NCI-H128 (cell line): ENCODE measurements at regions not wholly inside any gene's neighbourhood (a gene's known extent, or its start where the extent isn't known, plus 50 kb on each side); places are given as distances from the start of the nearest gene placed in this dataset.

ENCODE experiments used
- DNase-seq: peaks from one replicate; lab custom pipeline; 2025; ENCODE audit not compliant: unreplicated experiment; lab: John Stamatoyannopoulos, UW

DNA sequence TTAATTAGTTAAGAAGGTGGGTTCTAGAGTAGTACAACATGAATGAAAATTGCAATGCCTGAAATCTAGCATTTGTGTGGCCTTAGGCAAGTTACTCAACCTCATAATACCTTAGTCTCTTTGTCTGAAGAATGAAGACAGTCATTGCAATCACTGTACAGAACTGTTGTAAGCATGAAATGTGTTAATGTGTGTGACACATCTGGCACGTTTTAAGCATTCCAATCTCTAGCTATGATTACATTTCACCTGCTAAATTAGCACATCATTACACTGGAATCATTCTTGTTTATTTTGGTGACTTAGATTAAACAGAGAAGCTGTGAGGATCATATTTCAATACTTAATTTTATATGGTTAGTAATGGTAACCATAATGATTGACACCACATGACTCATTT is 629.7 kb upstream of the KIF2B start:
- no peak for DNase-seq

DNA sequence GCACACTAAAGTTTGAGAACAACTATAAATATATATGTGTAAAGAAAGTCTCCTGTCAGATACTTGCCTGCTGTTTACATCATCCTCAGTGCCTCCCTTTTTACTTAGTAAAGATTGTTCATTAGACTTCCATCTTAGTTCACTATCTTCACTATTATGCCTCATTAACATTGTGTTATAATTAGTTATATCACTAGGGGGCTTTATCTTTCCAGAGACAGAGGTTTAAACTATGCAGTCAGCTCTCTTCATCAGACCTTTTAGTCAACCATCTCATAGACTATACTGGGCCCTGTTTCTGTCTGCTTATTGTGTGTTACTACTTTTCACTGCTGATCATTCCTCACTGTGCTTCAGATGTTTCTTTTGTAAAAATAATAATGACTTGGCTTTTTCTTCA is 630.8 kb upstream of the KIF2B start:
- DNase-seq: no peak

DNA sequence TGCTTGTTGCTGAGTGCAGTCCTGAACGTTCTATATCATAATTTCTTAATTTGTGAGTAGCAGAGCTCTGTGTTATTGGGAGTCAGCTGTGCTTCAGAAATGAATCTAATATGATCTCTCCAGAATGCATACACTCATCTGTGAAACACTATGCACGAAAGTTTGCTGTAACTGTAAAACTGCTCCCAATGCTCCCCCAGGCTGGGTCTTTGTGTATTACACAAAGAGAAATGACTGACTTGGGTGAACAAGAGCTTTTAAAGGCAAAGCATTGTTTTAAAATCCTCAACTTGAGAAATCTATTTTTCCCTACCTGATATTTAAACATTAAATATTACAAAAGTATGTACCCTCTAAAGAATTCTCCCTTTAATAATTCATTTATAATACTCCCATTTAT is 636.7 kb upstream of the KIF2B start:
- no peak for DNase-seq

DNA sequence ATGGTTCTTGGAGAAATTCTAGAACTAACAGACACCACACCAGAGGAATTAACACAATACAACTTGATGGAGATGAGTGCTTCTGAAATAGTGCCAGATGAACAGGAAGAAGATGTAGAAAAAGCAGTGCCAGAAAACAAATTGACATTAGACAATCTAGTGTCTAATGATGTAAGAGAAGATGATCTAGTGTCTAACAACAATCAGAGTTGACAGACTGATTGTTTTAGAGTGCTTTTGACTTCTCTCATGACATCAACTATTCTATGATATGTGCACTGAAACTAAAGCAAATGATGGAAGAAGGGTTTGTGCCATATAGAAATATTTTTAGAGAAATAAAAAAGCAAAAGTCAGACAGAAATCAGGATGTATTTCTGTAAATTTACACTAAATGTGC is 646.1 kb upstream of the KIF2B start:
- no peak for DNase-seq

DNA sequence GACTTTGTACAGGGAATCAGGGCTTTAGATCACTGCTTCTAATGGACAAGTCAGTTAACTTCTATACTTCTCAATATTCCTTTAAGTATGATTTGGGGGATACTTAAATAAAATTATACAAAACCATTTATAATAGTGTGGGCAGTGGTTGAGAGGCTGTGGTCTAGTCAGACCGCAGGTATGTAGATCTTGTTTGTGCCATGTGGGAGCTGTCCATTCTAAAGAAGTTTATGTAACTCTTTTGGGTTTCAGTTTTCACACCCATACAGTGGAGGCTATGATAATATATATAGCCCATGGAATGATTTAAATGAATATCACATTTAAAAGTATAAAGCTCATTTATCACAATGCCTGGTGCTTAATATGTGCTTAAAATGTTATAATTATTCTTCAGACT is 654.3 kb upstream of the KIF2B start:
- DNase-seq: no peak

DNA sequence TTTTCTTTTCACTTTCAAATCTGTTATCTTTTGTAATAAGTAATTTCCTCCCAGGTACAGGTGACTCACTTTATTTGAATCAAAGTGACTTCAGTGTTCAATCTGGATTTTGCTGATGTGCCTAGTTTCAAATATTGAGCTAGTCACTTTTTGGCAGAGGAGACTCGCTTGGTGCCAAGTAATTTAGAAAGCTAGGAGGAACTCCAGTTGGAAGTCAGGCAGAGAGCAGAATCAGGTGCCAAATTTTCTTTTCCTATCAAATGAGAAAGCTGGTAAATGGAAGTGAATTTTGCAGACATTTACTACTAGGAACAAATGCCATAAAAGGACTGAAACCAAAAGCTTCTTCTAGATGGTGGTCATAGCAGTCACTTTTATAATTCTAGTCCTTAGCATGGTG is 656.0 kb upstream of the KIF2B start:
- no peak for DNase-seq

DNA sequence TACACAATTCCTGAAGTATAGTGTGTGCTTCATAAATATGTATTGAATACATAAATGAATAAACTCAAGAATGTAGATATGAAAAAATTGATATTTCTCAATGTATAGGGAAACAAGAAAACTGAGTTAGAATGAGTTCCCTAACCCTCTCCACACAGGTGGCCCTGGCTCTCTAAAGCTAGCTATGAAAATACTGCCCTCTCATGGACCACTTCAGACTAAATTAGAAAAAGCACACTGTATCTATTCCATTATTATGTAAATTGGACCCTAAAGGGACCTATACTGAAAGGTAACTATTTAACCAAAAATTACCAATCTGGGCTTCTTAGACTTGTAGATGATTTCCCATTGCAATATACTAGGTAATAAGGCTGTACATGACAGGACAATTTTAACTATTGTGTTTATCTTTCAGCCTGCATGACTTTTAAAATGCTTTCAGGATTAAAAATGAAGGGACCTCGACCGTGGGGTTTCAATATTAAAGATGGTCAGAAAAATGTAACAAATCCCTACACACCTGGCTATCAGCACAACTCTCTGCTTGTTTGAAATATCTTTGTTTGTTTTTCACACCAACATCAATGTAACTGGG is 672.5 kb upstream of the KIF2B start:
- no peak for DNase-seq

DNA sequence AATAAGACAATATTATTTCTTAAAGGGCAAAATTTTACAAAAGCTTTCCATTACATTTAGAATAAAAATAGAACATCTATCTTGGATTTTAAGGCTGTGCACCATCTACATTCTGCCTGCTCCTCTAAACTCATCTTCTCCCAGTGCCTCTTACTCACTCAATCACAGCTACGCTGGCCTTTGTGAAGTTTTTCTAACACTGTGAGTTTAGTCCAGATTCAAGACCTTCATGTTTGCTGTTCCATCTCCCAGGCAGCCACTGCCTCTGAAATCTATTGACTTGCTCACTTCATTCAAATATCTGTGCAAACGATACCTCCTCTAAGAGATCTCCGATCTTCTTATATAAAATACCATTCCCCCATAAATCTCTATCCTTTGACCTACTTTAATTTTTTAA is 673.4 kb upstream of the KIF2B start:
- no peak for DNase-seq

DNA sequence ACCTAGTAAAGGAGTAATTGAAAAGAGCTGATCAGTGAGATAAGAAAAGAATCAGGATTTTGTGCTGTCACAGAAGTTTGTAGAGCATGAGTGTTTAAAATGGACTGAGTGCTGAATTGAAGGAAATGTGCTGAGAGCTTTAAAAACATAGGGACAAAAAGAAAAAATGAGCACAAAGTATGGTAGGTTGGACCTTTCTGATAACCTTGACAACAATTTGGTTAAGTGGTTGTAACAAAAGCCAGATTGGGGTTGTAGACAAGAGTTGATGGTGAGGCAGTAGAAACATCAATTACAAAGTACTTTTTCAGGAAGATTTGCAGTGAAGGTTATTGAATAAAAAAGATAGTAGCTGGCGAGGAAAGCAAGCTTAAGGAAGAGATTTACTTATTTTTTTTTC is 674.7 kb upstream of the KIF2B start:
- no peak for DNase-seq

DNA sequence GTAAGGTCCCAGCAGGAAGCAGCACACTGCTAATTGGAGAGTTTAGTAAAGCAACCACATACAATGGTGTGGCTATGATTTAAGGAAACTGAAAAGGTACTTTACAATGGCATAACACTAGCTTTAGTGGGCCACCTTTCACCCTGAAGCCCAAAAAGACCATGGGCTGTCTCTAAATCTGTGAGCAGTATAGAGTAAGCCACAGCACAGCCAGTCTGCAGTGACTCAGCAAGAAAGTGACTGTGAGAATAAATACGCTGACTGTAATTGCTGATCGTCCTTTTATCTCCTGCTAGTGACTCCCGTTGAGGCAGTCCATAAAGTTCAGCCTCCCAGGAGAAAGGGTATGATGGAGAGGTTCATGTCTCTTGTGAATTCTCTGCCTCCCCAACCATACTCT is 679.8 kb upstream of the KIF2B start:
- no peak for DNase-seq

DNA sequence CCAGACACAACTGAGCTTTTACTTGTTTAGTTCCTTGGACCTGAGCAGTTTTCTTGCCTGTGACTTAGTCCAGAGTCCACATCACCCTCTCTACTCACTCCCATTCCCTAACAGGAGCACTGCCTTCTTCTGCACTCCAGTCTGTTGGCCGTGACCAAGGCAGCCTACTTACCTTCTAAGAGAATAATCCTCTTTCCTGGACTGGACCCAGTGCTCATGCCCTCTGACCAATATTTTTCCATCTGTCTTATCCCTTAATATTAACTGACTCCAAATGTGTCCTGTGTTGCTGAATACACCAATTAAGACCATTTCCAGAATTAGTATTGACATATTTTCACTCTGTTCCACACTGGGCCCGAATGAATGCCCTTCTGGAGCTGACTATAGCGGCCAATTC is 681.0 kb upstream of the KIF2B start:
- no peak for DNase-seq

DNA sequence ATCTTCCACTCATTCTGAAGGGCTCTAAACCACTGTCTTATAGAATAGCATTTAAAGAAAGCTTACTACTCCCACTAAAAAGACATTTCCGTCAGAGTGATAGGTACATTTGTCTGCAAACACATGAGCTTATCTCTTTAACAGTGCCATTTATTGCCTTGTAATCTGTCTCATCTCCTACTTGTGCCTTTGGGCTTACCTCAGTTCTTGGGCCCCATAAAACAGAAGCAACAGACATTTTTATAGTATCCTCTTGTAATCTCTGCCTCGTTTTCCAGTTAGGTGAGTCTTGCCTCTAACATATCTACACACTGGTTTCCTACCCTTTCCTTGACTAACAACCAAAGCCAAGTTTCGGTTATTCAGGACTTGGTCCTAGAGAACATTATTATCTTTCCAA is 681.4 kb upstream of the KIF2B start:
- DNase-seq: no peak

DNA sequence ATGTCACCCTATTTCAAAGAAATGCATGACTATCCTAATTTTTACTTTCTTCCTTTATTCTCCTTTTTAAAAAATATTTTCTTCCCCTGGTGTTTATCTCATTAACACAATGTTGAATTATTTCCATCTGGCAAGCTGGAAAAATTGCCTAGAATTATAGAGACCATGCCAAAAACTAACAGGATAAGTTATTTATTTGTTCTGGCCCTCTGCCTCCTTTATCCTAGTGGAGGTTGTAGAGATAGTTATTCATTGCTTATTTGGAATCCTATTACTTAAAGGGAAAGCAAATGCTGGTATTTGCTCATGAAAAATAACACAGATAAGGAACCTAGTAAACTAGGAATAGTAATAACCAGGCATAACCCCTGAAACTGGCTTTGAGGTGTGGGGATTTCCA is 684.9 kb upstream of the KIF2B start:
- DNase-seq: no peak

DNA sequence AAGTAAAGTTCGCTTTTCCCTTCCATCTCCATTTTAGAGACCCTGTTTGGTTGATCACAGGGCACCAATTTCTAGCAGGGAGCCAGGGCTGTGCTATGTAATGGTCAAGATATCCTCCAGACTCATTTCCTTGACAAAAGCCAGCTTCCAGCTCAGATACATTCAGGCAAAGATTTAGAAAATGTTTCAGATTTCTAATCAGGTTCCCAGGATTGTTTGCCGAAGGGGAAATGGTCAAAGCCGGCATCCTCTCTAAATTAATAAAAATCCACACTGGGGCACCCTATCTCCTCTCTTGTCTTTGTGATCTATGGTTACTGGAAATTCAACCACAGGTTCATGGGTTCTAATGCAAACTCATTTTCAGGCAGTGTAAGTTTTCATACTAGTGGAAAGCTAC is 686.8 kb upstream of the KIF2B start:
- DNase-seq: no peak

DNA sequence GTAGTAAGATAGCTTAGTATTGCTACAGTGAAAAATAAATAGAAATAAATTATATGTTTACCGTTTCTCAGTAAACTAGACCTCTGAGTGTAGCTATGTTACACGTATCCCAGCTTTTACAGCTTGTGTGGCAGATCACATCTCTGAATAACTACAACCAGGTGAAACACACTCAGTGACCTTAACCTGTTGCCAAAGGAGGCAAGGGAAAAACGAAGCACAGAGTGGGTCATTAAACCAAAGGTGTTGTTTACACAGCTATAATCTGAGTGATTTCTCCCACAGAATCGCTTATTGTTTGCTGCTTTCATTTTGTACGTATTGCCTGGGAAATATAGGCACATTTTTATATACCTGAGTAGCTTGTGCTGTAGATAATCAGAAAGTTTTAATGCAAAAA is 688.2 kb upstream of the KIF2B start:
- DNase-seq: no peak

DNA sequence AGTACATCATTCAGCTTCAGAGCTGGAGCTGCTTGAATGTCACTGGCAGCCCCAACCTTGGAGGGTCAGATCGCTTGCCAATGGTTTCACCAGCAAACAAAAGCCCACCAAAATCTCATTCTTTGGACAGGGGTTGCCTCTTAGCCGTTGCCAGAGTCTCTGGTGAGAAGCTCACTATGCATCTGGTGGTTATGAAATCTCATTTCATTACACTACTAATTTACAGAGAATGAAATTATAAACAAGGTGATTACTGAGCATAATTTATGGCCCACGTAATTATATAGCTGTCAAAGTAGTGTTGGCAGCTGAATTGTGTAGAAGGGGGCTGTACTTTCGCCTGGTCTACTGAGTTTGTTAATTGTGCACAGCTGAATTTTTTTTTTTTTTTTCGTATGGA is 688.9 kb upstream of the KIF2B start:
- DNase-seq: no peak

DNA sequence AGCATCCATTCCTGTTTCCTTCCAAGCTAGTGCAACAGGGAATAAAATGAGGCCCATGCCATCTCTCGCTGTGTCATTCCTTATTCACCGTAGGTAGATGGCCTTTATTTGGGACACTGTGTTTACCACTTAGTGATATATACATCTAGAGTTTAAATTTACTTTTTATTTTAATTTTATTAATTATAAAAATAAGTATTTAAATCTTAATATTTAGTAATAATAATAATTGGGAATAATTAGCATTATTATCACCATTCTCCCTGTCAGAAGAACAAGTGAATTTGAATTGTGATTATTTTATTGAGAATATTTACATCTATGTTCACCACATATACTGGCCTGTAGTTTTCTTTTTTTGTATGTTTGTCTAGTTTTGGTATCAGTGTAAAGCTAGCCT is 692.9 kb upstream of the KIF2B start:
- DNase-seq: no peak

DNA sequence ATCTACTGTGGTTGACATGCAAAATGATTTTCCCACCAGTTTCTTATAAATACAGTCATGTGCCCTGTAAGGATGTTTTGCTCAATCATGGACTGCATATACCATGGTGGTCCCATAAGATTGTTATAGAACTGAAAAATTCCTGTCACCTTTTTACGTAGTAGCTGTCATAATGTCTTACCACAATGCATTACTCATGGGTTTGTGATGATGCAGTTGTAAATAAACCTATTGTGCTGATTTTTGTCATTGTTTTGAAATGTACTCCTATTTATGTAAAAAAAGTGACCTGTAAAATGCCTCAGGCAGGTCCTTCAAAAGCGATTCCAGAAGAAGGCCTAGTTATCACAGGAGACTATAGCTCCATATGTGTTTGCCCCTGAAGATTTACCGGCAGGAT is 695.4 kb upstream of the KIF2B start:
- no peak for DNase-seq

DNA sequence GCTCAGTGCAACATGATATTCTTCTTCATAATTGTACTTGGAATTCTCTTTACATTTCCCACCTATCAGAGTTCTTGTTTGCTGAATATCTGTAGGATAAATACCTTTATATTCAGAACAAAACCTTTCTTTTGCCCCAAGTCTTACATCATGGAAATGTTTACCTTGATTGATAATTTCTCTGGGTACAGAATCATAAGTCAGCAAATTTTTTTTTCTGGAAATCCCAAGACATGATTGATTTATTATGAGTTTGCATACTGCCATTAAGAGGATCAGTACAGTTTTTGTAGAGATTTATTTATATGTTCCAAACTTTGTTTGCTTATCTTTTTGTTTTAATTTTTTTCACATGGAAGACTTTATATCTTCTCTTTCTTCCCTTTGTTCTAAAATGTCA is 699.8 kb upstream of the KIF2B start:
- no peak for DNase-seq

DNA sequence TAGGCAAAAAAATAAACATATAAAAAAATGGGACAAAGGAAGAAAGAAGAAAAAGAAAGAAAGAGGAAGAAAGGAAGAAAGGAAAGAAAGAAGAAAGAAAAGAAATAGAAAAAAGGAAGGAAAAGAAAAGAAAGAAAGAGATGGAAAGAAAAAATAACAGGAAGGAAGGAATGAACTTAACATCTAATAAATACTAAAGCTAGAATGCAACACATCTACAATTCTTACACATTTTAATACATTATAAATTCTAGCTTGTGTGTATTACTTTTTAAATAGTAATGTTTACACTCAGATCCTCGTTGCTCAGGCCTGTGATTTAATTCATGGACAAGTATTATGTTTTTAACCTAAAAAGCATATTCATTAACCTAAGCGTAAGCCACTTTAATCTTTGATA is 703.0 kb upstream of the KIF2B start:
- no peak for DNase-seq

DNA sequence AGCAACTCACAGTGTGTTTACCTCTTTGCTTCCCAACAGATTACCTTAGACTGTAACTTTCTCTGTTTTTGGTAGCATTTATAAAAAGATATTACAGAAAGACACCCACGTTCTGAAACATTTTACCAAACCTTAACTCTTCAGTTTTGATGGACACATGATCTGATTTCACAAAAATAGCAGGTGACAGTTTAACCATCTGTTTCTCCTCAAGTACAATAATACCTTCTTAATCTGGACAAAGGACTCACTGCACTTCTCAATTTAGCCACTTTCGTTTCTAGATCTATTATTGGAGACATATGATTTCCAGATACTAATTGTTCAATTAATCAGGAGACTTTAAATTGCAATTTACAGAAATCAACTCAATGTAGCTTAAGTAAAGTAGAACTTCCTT is 703.8 kb upstream of the KIF2B start:
- no peak for DNase-seq

DNA sequence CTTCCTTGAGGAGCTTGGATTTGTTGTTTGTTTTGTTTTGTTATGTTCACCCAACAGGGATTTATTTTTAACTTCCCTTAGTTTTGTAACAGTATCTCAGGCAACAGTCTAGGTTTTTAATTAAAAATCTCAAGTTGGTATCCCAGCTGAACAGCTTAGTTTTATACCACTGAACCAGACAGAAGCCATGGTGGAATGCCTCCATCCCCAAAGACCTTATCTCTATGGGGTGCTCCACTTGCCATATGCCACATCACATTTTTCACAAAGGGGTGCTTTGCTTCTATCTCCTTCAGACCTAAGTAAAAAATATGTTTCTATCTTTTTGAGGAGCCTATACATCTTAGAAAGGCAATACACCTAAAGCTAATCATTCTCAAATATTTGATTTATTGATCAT is 715.8 kb upstream of the KIF2B start:
- DNase-seq: no peak

DNA sequence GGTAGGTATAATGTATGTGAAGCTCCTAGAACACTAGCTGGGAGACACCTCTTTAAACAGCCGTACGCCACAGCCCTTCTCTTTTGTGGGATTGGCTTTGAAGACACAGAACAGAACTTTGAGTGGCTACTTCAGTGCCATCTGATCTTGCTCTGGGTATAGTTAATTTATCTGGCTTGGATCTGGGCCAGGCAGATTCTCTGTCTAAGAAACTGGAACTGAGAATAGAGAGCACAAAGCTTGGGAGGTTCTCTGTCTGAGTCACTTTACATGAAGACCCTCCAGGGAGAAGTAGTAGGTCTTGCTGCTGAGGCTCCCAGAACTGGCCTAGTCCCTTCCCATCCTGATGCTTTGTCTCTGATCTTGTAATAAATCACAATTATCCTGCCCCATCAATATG is 721.0 kb upstream of the KIF2B start:
- no peak for DNase-seq

DNA sequence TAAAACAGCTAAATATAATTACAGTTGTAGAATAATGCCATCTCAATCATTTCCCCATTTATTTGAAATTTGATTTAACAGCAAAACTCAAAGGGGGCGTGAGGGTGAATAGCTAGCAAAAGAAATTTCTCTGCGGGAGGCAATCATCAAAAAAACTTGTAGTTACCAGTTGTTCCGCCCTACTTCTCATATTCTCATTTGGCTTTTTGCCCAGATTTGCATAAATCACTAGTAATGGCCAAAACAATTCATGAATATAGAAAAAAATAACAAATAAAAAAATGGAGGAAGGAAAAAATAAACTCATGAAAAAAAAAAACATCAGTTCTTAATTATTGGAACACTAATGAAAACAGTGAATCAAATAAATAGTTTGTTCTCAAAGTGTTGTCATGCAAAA is 722.6 kb upstream of the KIF2B start:
- DNase-seq: no peak
